ENCODE measurements at regions not wholly inside any gene's neighbourhood (a gene's known extent, or its start where the extent isn't known, plus 50 kb on each side); places are given as distances from the start of the nearest gene placed in this dataset.

DNA sequence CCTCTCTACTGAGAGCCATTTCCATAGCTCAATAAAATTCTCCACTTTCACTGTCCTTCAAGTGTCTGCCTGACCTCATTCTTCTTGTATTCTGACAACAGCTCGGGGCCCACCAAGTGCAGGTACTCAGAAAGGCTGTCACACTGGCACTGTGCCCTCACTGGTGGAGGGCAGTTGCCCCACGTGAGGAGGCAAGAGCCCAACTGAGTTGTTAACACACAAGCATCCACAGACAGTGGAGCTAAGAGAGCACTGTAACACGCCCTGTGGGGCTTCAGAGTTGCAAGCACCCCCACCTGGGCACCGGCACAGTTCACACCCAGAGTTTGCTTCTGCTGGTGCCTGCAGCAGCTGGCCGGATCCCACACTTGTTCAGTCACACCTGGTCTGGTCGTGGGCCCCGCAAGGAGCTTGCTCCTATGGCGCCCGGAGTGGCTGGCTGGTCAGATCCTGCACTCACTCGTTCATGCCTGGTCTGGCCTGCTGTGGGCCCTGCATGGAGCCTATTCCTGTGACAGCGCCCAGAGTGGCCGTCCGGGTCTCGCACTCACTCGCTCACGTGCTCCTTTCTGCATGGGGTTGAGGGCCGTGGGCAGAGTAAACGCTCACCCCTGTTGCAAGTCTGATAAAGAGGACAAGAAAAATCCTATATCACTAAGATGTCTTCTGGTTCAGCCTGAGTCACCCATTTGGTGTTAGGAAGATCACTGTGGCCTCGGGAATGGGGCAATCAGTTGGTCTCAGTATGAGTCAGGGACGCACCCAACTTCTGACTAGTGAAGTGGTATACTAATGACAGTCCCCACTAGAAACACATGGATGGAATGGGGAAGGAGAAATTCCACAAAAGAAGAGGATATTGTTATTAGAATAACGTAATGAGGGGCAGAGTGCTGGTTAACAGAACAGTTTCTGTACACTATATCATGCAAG is 87.0 kb upstream of the CCNH start:
- DNase-seq: no peak

All from NCI-H1436 (cell line).